ENCODE measurements at regions not wholly inside any gene's neighbourhood (a gene's known extent, or its start where the extent isn't known, plus 50 kb on each side); places are given as distances from the start of the nearest gene placed in this dataset.

DNA sequence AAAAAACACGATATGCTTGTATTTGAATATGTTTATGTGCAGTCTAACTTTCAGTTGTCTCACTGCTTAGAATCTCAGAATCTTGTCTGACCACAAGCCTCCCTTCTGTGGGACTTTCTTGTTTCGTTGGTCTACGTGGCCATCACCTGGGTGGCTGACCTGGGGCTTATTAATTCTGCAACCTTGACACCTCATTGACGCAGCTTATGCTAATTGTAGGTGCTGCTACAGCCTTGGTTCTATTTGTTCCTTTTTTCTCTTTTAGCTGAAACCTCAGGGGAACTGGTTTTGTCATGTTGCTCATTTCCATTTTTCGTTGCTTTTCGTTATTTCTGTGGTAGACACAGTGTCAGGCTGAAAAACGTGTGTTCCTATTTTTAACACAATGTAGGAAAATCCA lies 273.7 kb downstream of the SLC4A3 start:
- Histone ChIP-seq H3K9me3 (no peaks in the 10 kb centered on the region), H3K4me1 (no peaks in the 10 kb centered on the region), H3K27me3 (no peaks in the 10 kb centered on the region), H3K4me3 (no peak overlapping the region), H3K36me3 (no peaks in the 10 kb centered on the region), H3K27ac (no peak overlapping the region)
- DNase-seq (ENCODE audit: low spot score in 2 of 2) = no peak
- intact Hi-C loops (cut with DNase I) = no loop called here
- TF ChIP-seq, protein P1, sequence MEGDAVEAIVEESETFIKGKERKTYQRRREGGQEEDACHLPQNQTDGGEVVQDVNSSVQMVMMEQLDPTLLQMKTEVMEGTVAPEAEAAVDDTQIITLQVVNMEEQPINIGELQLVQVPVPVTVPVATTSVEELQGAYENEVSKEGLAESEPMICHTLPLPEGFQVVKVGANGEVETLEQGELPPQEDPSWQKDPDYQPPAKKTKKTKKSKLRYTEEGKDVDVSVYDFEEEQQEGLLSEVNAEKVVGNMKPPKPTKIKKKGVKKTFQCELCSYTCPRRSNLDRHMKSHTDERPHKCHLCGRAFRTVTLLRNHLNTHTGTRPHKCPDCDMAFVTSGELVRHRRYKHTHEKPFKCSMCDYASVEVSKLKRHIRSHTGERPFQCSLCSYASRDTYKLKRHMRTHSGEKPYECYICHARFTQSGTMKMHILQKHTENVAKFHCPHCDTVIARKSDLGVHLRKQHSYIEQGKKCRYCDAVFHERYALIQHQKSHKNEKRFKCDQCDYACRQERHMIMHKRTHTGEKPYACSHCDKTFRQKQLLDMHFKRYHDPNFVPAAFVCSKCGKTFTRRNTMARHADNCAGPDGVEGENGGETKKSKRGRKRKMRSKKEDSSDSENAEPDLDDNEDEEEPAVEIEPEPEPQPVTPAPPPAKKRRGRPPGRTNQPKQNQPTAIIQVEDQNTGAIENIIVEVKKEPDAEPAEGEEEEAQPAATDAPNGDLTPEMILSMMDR (IDR thresholded peaks at IDR 0.05) = no peak

DNA sequence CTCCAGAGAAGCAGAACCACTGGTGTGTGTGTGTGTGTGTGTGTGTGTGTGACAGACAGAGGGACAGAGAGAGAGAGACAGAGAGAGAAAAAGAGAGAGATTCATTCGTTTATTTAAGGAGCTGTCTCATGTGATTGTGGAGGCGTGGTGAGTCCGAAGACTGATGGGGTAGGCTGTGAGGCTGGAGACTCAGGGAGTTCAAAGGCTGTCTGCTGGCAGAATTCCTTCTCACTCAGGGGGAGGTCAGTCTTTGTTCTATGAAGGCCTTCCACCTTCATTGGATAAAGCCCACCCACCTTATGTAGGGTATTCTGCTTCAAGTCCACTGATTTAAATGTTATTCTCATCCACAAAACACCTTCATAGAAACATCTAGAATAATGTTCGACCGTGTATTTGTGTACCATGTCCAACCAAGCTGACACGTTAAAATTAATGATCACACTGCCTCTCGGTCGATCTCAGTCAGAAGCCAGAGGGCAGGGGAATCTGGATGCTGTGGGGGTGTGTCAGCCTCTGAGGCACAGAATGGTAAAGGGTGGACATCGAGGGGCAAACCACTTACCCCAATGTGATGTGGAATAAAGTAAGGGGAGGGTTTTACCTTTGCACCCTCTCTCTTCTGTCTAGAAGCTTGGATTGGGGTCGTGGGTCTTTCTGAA lies 275.6 kb downstream of the SLC4A3 start:
- Histone ChIP-seq H3K4me3 (no peak overlapping the region), H3K27me3 (no peaks in the 10 kb centered on the region), H3K9me3 (no peaks in the 10 kb centered on the region), H3K36me3 (no peaks in the 10 kb centered on the region), H3K27ac (no peak overlapping the region), H3K4me1 (no peaks in the 10 kb centered on the region)
- TF ChIP-seq, protein P1 (IDR thresholded peaks at IDR 0.05) = no peak
- intact Hi-C loops (cut with DNase I) = no loop called here
- DNase-seq (ENCODE audit: low spot score in 2 of 2) = no peak

DNA sequence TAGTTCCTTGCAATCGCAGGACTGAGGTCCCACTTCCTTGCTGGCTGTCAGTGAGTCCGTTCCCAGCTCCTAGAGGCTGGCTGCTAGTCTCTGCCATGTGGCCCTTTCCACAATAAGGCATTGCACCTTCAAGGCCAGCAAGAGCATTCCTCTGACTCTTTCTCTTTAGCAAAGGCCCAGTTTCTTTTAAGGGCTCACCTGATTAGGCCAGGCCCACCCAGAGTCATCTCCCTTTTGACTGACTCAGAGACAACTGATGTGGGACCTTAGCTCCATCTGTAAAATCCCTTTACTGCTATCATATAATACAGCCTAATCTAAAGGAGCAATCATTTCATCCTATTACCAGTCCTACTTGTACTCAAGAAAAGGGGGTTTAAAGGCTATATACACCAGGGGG lies 278.2 kb downstream of the SLC4A3 start:
- H3K4me3 ChIP-seq = no peak overlapping the region
- TF ChIP-seq, protein P1 (IDR thresholded peaks at IDR 0.05) = no peak
- no peaks in the 10 kb centered on the region for H3K36me3 ChIP-seq
- H3K4me1 ChIP-seq = no peaks in the 10 kb centered on the region
- intact Hi-C loops (cut with DNase I) = no loop called here
- no peaks in the 10 kb centered on the region for H3K9me3 ChIP-seq
- H3K27me3 ChIP-seq = no peaks in the 10 kb centered on the region
- no peak for DNase-seq (ENCODE audit: low spot score in 2 of 2)
- no peak overlapping the region for H3K27ac ChIP-seq

DNA sequence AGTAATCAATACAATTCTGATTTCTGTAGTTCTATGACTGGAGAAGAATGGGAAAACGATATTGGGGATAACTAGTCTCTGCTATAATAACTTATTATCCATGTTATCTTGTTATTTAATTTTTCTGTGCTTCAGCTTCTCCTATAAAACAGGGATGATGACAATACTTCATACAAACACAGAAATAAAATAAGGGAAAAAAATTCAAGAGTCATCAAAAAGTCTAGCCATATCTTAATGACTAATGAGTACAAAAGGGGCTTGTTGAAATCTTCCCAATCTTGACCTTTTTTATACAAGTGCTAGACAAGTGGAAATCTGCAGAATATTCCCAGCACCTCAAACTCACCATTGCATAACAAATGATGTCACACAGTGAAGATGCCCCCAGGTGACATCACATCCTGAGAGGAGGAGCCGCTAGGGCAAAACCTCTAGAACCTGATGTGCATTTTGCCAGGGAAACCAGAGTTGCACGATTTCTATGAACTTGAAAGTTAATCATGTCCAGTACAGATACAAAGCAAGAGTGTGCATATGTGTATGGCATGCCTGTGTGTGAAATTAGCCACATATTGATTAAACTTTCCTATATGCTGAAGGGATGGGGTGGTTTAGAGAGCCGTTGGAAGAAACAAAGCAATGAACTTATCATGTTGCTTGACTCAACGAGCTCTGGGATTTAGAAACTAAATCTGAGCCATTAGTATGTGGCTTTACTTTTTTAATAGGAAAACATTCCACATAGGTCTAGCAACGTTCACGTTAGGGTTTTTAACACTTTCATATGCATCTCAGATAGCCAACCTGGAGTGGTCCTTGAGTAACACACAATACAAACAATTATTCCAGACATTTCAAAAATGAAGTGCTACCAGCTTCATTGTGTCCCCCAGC lies 278.9 kb downstream of the SLC4A3 start:
- Histone ChIP-seq H3K27ac (no peak overlapping the region), H3K36me3 (no peaks in the 10 kb centered on the region), H3K27me3 (no peaks in the 10 kb centered on the region), H3K4me1 (no peaks in the 10 kb centered on the region), H3K4me3 (no peak overlapping the region), H3K9me3 (no peaks in the 10 kb centered on the region)
- TF ChIP-seq, protein P1 (IDR thresholded peaks at IDR 0.05) = no peak
- intact Hi-C loops (cut with DNase I) = no loop called here
- DNase-seq (ENCODE audit: low spot score in 2 of 2) = no peak

DNA sequence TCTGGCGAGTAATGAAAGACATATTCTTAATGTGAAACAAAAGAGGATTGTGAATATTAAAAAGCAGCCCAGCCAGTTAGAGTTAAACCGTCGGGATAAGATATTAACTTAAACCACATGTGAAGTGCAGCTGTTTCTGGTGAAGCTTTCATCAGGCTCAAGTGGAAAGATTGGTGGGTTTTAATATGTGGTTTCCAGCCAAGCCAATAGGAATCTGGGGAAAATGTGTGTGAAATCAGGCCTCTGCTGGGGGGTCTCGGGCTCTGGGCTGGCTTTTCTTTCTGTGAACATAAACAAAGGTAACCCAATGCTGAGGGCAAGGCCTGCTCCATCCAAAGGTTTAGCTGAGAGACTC lies 279.6 kb downstream of the SLC4A3 start:
- Histone ChIP-seq H3K4me1 (no peaks in the 10 kb centered on the region), H3K4me3 (no peak overlapping the region), H3K27ac (no peak overlapping the region), H3K27me3 (no peaks in the 10 kb centered on the region), H3K36me3 (no peaks in the 10 kb centered on the region), H3K9me3 (no peaks in the 10 kb centered on the region)
- no peak for DNase-seq (ENCODE audit: low spot score in 2 of 2)
- TF ChIP-seq, protein P1 (IDR thresholded peaks at IDR 0.05) = no peak
- intact Hi-C loops (cut with DNase I) = no loop called here

Data from ascending aorta (tissue), 2 donors.